ENCODE measurements at regions not wholly inside any gene's neighbourhood (a gene's known extent, or its start where the extent isn't known, plus 50 kb on each side); places are given as distances from the start of the nearest gene placed in this dataset.

- ATAC-seq (ENCODE audit: low FRiP score): no peak
- no peak for TF ChIP-seq CTCF (IDR thresholded peaks at IDR 0.05)
Measured at GRCh38 chr3:127033171-127033570, 50.3 kb downstream of the PLXNA1 start.

GRCh38 chr3:127033786-127034185 lies 50.9 kb downstream of the PLXNA1 start:
- no peak for TF ChIP-seq CTCF (IDR thresholded peaks at IDR 0.05)
- no peak for ATAC-seq (ENCODE audit: low FRiP score)
- DNase-seq (ENCODE audit: low spot score): no peak

More at GRCh38 chr3:127033171-127033570, 50.3 kb downstream of the PLXNA1 start:
- DNase-seq (ENCODE audit: low spot score): no peak

GRCh38 chr3:127034195-127034989 lies 51.5 kb downstream of the PLXNA1 start:
- no peak for TF ChIP-seq CTCF (IDR thresholded peaks at IDR 0.05)
- ATAC-seq (ENCODE audit: low FRiP score) (no peak), DNase-seq (ENCODE audit: low spot score) (no peak)

GRCh38 chr3:127034990-127035652 lies 52.2 kb downstream of the PLXNA1 start:
- DNase-seq (ENCODE audit: low spot score): no peak
- no peak for TF ChIP-seq CTCF (IDR thresholded peaks at IDR 0.05)

GRCh38 chr3:127035677-127036076 lies 52.8 kb downstream of the PLXNA1 start:
- DNase-seq (ENCODE audit: low spot score) (peak; percentile 55), ATAC-seq (ENCODE audit: low FRiP score) (peak; percentile 70)
- no peak for TF ChIP-seq CTCF (IDR thresholded peaks at IDR 0.05)

More at GRCh38 chr3:127034990-127035652, 52.2 kb downstream of the PLXNA1 start:
- no peak for ATAC-seq (ENCODE audit: low FRiP score)

GRCh38 chr3:127036209-127037020 lies 53.5 kb downstream of the PLXNA1 start:
- DNase-seq (ENCODE audit: low spot score): no peak
- no peak for ATAC-seq (ENCODE audit: low FRiP score)
- TF ChIP-seq CTCF (IDR thresholded peaks at IDR 0.05): no peak
